Mucosa of descending colon (tissue), 3 donors: ENCODE measurements at regions not wholly inside any gene's neighbourhood (a gene's known extent, or its start where the extent isn't known, plus 50 kb on each side); places are given as distances from the start of the nearest gene placed in this dataset.
"Not testable (repeated sequence)": the region's sequence is repeated elsewhere in the genome, so short reads cannot be mapped to it uniquely, and the experiment has no call there.

Source experiments
- ATAC-seq: fragments of 200-7000 bp; cut with Tn5 transposase; one replicate; pipeline ENCODE4 v1.9.1; 2020; ENCODE audit warnings: mild to moderate bottlenecking, moderate library complexity
- DNase-seq, 3 donors: peaks; one replicate each; pipeline ENCODE4 v3.0.0-alpha.2; 2020
- H3K36me3 ChIP-seq: fragments of 200-600 bp; one replicate; pipeline ENCODE4 v1.8.0; 2021; ENCODE audit warnings: low read depth, mild to moderate bottlenecking
- H3K4me1 ChIP-seq: fragments of 200-600 bp; one replicate; pipeline ENCODE4 v1.8.0; 2021; ENCODE audit warnings: low read depth, mild to moderate bottlenecking
- H3K4me3 ChIP-seq: fragments of 200-600 bp; one replicate; pipeline ENCODE4 v1.8.0; 2021; ENCODE audit warnings: mild to moderate bottlenecking
- H3K9me3 ChIP-seq: fragments of 200-600 bp; one replicate; pipeline ENCODE4 v1.8.0; 2021; ENCODE audit warnings: mild to moderate bottlenecking
- CTCF ChIP-seq: fragments of 200-600 bp; IDR thresholded peaks from one replicate; pipeline ENCODE4 v1.8.0; 2022; ENCODE audit warnings: antibody characterized with exemption, mild to moderate bottlenecking
- intact Hi-C, 2 donors: fragments of 100-400 bp; cut with DNase I in 1 of 2; cut with micrococcal nuclease in 1 of 2; formaldehyde crosslinking; loops; one replicate each; pipeline versions ENCODE4 v1.11.0 to v1.11.1; 2022; cut with DNase I, micrococcal nuclease
- donor health status: DM: no; HTN: no; CAD: no; lungs with moderate emphysema.
- donor health status: DM: no; HTN: no; CAD: no.
- donor health status: DM: no; HTN: yes; CAD: no.

DNA sequence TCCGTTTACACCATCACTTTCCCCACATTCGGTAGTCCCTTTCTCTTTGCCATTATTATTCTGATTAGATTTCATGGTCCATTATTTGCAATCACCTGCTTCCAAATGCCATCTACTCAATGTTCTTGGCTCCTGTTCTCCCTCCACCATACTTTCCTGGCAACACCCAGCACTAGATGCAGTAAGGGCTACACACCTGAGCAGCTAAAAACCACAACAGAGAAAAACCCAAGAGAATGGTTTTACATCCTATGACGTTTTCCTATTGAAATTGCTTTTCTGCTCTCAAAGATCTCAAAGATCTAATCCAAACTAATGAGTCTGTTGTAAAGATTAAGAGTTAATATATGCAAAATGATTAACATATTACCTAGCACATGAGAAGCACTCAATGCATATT is 441.3 kb downstream of the SHISA9 start:
- H3K4me3 ChIP-seq: no peak overlapping the region
- no peaks in the 10 kb centered on the region for H3K36me3 ChIP-seq
- H3K9me3 ChIP-seq: peaks cover 4% of the 10 kb centered on the region
- DNase-seq (no peak), ATAC-seq (no peak)
- TF ChIP-seq CTCF: no peak
- intact Hi-C loops: no loop called here
- H3K4me1 ChIP-seq: no peaks in the 10 kb centered on the region

GRCh38 chr16:13344001-13344400 is 442.6 kb downstream of the SHISA9 start:
- TF ChIP-seq CTCF: no peak
- Histone ChIP-seq H3K9me3 (peaks cover 4% of the 10 kb centered on the region), H3K4me1 (no peaks in the 10 kb centered on the region), H3K36me3 (no peaks in the 10 kb centered on the region), H3K4me3 (no peak overlapping the region)
- DNase-seq (no peak), ATAC-seq (no peak)
- intact Hi-C loops: no loop called here

DNA sequence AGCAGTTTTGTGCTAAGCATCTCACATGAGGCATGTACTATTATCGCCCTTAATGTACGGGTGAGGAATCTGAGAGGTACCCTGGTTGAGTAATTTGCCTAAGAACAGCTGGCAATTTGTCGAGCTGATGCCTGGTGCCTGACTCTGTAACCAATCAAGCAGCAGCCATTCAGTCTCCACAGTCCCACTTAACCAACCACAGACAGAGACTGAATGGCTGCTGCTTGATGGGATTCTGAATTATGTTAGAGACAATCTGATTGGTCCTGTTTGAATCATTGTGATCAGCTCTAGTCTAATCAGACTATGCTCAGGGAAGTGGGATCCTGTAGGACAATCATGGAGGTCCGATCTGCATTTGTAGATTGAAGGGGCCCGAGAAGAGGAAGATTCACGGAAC is 447.0 kb downstream of the SHISA9 start:
- H3K36me3 ChIP-seq: no peaks in the 10 kb centered on the region
- ATAC-seq (no peak), DNase-seq (no peak)
- no peak overlapping the region for H3K4me3 ChIP-seq
- intact Hi-C loops: no loop called here
- H3K9me3 ChIP-seq: no peaks in the 10 kb centered on the region
- TF ChIP-seq CTCF: no peak
- no peaks in the 10 kb centered on the region for H3K4me1 ChIP-seq

GRCh38 chr16:13350000-13350399 is 448.6 kb downstream of the SHISA9 start:
- no peaks in the 10 kb centered on the region for H3K4me1 ChIP-seq
- no peaks in the 10 kb centered on the region for H3K36me3 ChIP-seq
- H3K4me3 ChIP-seq: no peak overlapping the region
- DNase-seq (no peak), ATAC-seq (no peak)
- no peaks in the 10 kb centered on the region for H3K9me3 ChIP-seq
- intact Hi-C loops: no loop called here
- TF ChIP-seq CTCF: no peak

GRCh38 chr16:13351181-13351580 is 449.8 kb downstream of the SHISA9 start:
- Histone ChIP-seq H3K4me3 (no peak overlapping the region), H3K36me3 (no peaks in the 10 kb centered on the region), H3K4me1 (no peaks in the 10 kb centered on the region), H3K9me3 (no peaks in the 10 kb centered on the region)
- no peak for ATAC-seq
- DNase-seq: no peak
- intact Hi-C loops: no loop called here
- TF ChIP-seq CTCF: no peak

DNA sequence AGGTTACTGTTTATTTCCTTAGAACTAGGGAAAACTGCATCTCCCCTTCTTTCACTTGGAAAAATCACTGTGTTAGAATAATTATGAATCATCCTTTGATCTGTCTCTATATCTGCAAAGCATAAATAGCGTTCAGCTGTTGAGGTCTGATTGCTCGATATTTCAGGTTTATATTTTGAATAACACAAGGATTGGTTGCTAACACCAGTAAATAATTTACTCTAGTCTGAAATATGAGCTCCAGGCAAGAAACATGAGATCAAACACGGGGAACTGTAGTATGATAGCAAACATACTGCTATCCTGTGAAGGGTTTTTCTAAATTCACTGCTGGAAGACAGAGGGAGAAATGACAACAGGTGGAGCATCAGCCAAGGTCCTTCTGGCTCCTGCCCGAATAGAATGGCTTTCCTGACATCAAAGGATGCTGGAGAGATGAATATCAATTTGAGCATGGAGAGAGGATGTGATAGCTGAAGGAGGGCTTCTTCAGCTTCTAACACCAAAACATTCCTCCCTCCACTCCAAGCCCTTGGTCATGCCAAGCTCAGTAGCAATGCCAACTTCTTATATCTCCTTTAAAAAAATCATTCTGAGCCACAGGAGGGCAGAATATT is 450.3 kb downstream of the SHISA9 start:
- no peaks in the 10 kb centered on the region for H3K4me1 ChIP-seq
- ATAC-seq: no peak
- TF ChIP-seq CTCF: no peak
- no peaks in the 10 kb centered on the region for H3K36me3 ChIP-seq
- no peak for DNase-seq
- intact Hi-C loops: no loop called here
- H3K4me3 ChIP-seq: no peak overlapping the region
- no peaks in the 10 kb centered on the region for H3K9me3 ChIP-seq

DNA sequence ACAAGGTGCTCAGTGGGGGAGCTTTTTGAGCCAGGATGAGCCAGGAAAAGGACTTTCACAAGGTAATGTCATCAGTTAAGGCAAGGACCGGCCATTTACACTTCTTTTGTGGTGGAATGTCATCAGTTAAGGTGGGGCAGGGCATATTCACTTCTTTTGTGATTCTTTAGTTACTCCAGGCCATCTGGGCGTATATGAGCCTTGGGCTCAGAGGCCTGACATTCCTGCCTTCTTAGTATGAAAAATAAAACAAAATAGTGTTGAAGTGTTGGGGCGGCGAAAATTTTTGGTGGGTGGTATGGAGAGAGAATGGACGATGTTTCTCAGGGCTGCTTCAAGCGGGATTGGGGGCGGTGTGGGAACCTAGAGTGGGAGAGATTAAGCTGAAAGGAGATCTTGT is 451.4 kb downstream of the SHISA9 start:
- DNase-seq, H3K9me3 ChIP-seq, intact Hi-C loops, ATAC-seq, H3K4me1 ChIP-seq, H3K36me3 ChIP-seq, H3K4me3 ChIP-seq: not testable (repeated sequence)

- intact Hi-C loops, H3K4me3 ChIP-seq, H3K36me3 ChIP-seq, DNase-seq, ATAC-seq, H3K4me1 ChIP-seq: not testable (repeated sequence)
- peaks cover 32% of the 10 kb centered on the region for H3K9me3 ChIP-seq
These were observed 456.4 kb downstream of the SHISA9 start for GRCh38 chr16:13357842-13358241.
